Aorta (tissue), 5 donors: ENCODE measurements at regions not wholly inside any gene's neighbourhood (a gene's known extent, or its start where the extent isn't known, plus 50 kb on each side); places are given as distances from the start of the nearest gene placed in this dataset.
"Not testable (repeated sequence)": the region's sequence is repeated elsewhere in the genome, so short reads cannot be mapped to it uniquely, and the experiment has no call there.

Source experiments
- ATAC-seq: fragments of 200-7000 bp; cut with Tn5 transposase; one replicate; pipeline ENCODE4 v1.9.1; 2022; ENCODE audit warnings: moderate library complexity; ENCODE audit not compliant: low FRiP score
- DNase-seq, 2 donors: peaks; one replicate each; pipeline ENCODE4 v3.0.0-alpha.2; 2020
- H3K27ac ChIP-seq, 2 donors: one replicate each; pipeline ENCODE4 v1.5.1; 2013; ENCODE audit warnings: low read length in 2 of 2, mild to moderate bottlenecking in 2 of 2, moderate library complexity in 2 of 2, control low read depth in 1 of 2, inconsistent platforms in 1 of 2, low read depth in 1 of 2
- H3K27me3 ChIP-seq, 2 donors: one replicate each; pipeline ENCODE4 v1.6.1; 2013; ENCODE audit warnings: control low read depth in 1 of 2, low read length in 1 of 2, mild to moderate bottlenecking in 1 of 2, moderate library complexity in 1 of 2; ENCODE audit not compliant: insufficient read depth in 2 of 2, control insufficient read depth in 1 of 2
- H3K36me3 ChIP-seq, 2 donors: one replicate each; pipeline ENCODE4 v1.6.1; 2013; ENCODE audit warnings: control low read depth in 1 of 2, low read length in 1 of 2, mild to moderate bottlenecking in 1 of 2; ENCODE audit not compliant: insufficient read depth in 2 of 2, control insufficient read depth in 1 of 2
- H3K4me1 ChIP-seq, 2 donors: one replicate each; pipeline ENCODE4 v1.6.1; 2013; ENCODE audit warnings: low read length in 2 of 2, control low read depth in 1 of 2, mild to moderate bottlenecking in 1 of 2, moderate library complexity in 1 of 2; ENCODE audit not compliant: insufficient read depth in 2 of 2, control insufficient read depth in 1 of 2
- H3K4me3 ChIP-seq, 2 donors: one replicate each; pipeline ENCODE4 v1.5.1; 2013; ENCODE audit warnings: low read length in 2 of 2, control low read depth in 1 of 2, mild to moderate bottlenecking in 1 of 2
- H3K9me3 ChIP-seq: one replicate; pipeline ENCODE4 v1.6.1; 2013; ENCODE audit warnings: mild to moderate bottlenecking, low read length; ENCODE audit not compliant: control insufficient read depth
- WGBS, 2 donors: extraction: QIAGEN DNeasy Blood & Tissue Kit; methylation state at CpG; one replicate each; pipeline ENCODE4 v1.1.7; 2013; 5-methylcytosine and 5-hydroxymethylcytosine counted together
- intact Hi-C, 2 donors: fragments of 100-400 bp; cut with DNase I; formaldehyde crosslinking; loops; one replicate each; pipeline versions ENCODE4 v1.14.2 to v1.15.0; 2022
- donor health status: healthy with polysubstance abuse.
- donor health status: Bipolar disorder and iron deficiency.
- donor health status: DM: no; HTN: no; CAD: no.
- donor health status: DM: no; HTN: no; CAD: no.
- donor health status: DM: yes; HTN: yes; CAD: no.

DNA sequence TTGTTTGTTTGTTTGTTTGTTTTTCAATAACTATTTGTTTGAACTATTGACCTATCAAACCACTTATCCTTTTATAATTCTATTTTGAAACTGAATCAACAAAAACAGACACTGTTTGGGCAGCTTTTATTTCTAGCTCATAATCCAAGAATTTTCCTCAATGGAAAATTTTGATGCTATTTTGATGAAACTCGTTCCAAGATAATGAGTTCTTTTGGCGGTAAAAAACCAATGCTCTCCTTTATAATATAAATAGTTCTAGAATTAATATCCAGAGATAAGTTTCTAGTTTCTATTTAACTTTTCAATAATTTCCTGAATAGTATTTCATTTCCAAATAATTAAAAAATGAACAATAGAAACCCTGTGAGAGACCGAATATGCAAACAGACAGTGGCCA is 146.5 kb upstream of the EDNRB start:
- H3K27me3 ChIP-seq: no peaks in the 10 kb centered on the region
- intact Hi-C loops: no loop called here
- H3K27ac ChIP-seq: no peak overlapping the region
- no peaks in the 10 kb centered on the region for H3K36me3 ChIP-seq
- H3K4me3 ChIP-seq: no peak overlapping the region
- no peaks in the 10 kb centered on the region for H3K4me1 ChIP-seq
- DNase-seq (no peak), ATAC-seq (no peak)
- no peaks in the 10 kb centered on the region for H3K9me3 ChIP-seq
- 59 to 73% methylated on average over 3 of the region's 3 CpGs for WGBS, 2 donors

DNA sequence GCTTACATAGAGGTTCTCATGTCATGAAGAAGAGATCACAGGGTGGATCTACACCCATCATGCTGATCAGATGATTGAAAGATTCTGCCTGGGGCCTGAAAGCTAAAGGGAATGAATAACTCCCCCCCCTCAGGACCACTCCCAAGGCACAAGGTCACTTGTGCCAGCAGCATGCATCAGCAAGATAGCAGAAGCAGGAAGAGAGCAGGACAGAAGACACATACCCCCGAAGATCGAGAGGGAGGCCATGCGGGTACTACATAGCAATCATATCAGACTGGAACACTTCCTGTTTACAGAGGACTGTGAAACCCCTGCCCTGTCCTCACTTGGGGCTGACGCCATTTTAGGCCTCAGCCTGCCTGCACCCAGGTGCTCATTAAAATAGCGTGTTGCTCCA is 143.2 kb upstream of the EDNRB start:
- WGBS, 2 donors: 80 to 86% methylated on average over 5 of the region's 5 CpGs
- intact Hi-C loops: no loop called here
- no peaks in the 10 kb centered on the region for H3K36me3 ChIP-seq
- H3K27me3 ChIP-seq: no peaks in the 10 kb centered on the region
- ATAC-seq (no peak), DNase-seq (no peak)
- H3K9me3 ChIP-seq: no peaks in the 10 kb centered on the region
- H3K27ac ChIP-seq: no peak overlapping the region
- no peak overlapping the region for H3K4me3 ChIP-seq
- no peaks in the 10 kb centered on the region for H3K4me1 ChIP-seq

DNA sequence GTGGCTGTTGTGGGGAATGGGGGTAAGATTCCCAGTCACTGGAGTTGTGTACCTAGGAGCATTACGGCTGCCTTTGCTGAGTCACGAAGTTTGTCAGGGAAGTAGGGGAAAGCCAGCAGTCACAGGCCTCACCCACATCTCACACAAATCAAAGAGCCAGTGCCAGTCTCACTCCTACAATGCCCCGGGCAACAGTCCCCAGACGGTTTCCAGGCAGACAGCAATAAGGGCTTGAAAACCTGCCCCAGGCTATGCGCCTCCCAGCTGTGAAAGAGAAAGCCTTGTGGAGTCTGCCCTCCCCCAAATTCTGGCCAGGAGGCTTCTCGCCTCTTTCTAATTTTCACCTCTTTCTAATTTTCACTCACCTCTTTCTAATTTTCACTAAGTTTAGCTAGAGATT is 142.3 kb upstream of the EDNRB start:
- Histone ChIP-seq H3K27me3 (no peaks in the 10 kb centered on the region), H3K9me3 (peaks cover under 1% of the 10 kb centered on the region), H3K36me3 (no peaks in the 10 kb centered on the region), H3K27ac (no peak overlapping the region), H3K4me3 (no peak overlapping the region), H3K4me1 (no peaks in the 10 kb centered on the region)
- ATAC-seq (no peak), DNase-seq (no peak)
- 74 to 83% methylated on average over 6 of the region's 6 CpGs for WGBS, 2 donors
- intact Hi-C loops: no loop called here

DNA sequence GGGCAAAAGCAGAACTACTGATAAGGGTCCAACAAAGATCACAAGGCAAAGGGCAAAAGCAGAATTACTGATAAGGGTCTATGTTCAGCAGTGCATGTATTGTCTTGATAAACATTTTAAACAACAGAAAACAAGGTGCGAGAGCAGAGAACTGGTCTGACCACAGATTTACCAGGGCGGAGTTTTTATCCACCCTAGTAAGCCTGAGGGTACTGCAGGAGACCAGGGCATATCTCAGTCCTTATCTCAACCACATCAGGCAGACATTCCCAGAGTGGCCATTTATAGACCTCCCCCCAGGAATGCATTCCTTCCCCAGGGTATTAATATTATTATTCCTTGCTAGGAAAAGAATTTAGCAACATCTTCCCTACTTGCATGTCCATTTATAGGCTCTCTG is 138.2 kb upstream of the EDNRB start:
- H3K27ac ChIP-seq, H3K27me3 ChIP-seq, H3K4me1 ChIP-seq, intact Hi-C loops, H3K4me3 ChIP-seq, H3K9me3 ChIP-seq, H3K36me3 ChIP-seq, DNase-seq, ATAC-seq: not testable (repeated sequence)
- 79 to 89% methylated on average over 2 of the region's 2 CpGs for WGBS, 2 donors

DNA sequence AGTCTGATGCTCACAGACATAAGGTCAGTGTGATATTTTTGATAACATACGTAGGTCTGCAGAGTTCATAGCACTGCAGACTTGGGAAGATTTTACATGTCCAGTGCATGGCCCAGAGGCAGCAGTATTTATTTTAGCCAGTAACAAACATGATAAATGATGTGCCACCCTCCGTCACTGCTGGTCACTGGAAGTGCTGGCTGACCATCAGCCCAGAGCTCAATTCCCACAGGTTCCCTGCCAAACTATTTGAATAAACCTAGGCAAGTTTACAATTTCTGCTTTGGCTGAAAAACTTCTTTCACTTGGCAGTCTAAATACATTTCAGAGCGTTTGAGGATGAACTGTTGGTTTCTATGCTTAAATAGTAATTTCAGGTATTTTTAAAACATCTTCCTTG is 135.5 kb upstream of the EDNRB start:
- H3K36me3 ChIP-seq: no peaks in the 10 kb centered on the region
- H3K27ac ChIP-seq: no peak overlapping the region
- H3K4me1 ChIP-seq: no peaks in the 10 kb centered on the region
- intact Hi-C loops: no loop called here
- H3K27me3 ChIP-seq: no peaks in the 10 kb centered on the region
- DNase-seq (no peak), ATAC-seq (no peak)
- no peak overlapping the region for H3K4me3 ChIP-seq
- peaks cover 2% of the 10 kb centered on the region for H3K9me3 ChIP-seq
- 4 to 11% methylated on average over 3 of the region's 3 CpGs for WGBS, 2 donors

DNA sequence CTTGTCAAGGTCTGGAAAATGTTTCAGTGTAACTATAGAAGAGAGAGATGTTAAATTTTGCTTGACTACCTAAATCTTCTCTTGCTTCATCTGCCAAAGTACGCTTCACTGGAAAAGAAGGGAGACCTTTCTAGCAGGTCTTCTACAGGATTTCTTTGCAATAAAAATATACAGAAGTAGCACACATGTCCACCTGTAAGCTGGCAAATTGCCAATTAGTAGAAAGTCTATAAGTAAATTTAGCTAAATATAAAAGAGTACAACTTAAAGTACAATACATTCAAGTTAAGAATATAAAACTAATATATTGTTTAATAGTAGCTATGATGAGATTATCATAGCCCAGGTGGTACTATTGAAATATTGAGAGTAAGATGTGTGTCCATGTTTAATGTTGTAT is 128.5 kb upstream of the EDNRB start:
- no peak for DNase-seq
- no peak for ATAC-seq
- no peaks in the 10 kb centered on the region for H3K36me3 ChIP-seq
- peaks cover 2% of the 10 kb centered on the region for H3K9me3 ChIP-seq
- H3K4me3 ChIP-seq: no peak overlapping the region
- intact Hi-C loops: no loop called here
- WGBS, 2 donors: 92 to 94% methylated on average over 1 of the region's 1 CpG
- no peak overlapping the region for H3K27ac ChIP-seq
- no peaks in the 10 kb centered on the region for H3K27me3 ChIP-seq
- H3K4me1 ChIP-seq: no peaks in the 10 kb centered on the region

DNA sequence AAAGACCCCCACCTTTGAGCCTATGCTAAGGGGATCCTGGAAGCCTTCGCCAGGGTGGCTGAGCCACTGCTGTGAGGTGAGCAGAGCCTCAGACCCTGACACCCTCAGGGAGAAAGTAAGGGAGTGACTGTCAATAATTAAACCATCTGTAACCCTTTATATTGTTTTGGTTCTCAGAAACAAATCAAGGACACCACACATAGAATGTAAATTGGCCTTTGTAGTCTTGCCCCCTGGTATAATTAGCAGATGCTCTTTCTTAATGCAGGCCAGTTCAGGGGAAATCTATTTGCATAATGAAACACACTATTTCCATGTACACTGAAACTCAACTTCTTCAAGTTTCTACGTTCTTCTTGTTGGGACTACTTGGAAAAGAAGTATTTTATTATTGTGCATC is 127.7 kb upstream of the EDNRB start:
- Histone ChIP-seq H3K36me3 (no peaks in the 10 kb centered on the region), H3K9me3 (peaks cover 2% of the 10 kb centered on the region), H3K27me3 (no peaks in the 10 kb centered on the region), H3K4me3 (no peak overlapping the region), H3K27ac (no peak overlapping the region), H3K4me1 (no peaks in the 10 kb centered on the region)
- 38 to 43% methylated on average over 2 of the region's 2 CpGs for WGBS, 2 donors
- ATAC-seq (no peak), DNase-seq (no peak)
- intact Hi-C loops: no loop called here

DNA sequence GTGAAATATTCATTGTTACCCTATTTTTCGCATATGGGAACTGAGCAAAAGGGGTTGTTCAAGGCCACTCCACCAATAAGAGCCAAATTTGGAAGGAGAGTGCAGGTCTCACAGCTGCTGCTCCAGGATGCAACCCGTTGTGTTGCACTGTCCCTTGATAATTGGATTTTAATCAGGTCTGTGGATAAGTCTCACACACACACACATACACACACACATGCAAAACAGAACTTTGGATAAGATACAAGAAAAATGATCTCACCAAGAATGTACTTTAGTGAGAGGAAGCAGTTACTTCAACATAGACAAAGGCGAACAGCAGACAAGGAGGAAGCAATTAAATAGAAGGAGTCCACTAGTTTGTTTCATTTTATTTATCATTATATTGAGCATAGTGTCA is 127.3 kb upstream of the EDNRB start:
- ATAC-seq (no peak), DNase-seq (no peak)
- Histone ChIP-seq H3K36me3 (no peaks in the 10 kb centered on the region), H3K4me3 (no peak overlapping the region), H3K27me3 (no peaks in the 10 kb centered on the region), H3K9me3 (peaks cover 2% of the 10 kb centered on the region), H3K4me1 (no peaks in the 10 kb centered on the region), H3K27ac (no peak overlapping the region)
- WGBS, 2 donors: 50 to 56% methylated on average over 3 of the region's 3 CpGs
- intact Hi-C loops: no loop called here

DNA sequence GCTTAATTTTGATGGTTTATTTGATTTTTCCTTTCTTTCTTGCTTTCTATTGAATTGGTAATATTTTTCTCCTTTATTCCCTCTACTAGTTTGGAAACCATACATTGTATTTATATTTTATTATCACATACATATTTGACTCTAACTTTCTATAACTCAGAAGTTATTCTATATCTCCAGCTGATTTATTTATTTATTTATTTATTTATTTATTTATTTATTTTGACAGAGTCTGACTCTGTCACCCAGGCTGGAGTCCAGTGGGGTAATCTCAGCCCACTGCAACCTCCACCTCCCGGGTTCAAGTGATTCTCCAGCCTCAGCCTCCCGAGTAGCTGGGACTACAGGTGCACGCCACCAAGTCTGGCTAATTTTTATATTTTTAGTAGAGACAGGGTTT is 122.7 kb upstream of the EDNRB start:
- 96 to 98% methylated on average over 3 of the region's 3 CpGs for WGBS, 2 donors
- H3K27ac ChIP-seq, DNase-seq, H3K9me3 ChIP-seq, H3K36me3 ChIP-seq, H3K4me1 ChIP-seq, intact Hi-C loops, ATAC-seq, H3K4me3 ChIP-seq, H3K27me3 ChIP-seq: not testable (repeated sequence)
